ENCODE measurements at regions not wholly inside any gene's neighbourhood (a gene's known extent, or its start where the extent isn't known, plus 50 kb on each side); places are given as distances from the start of the nearest gene placed in this dataset.

DNA sequence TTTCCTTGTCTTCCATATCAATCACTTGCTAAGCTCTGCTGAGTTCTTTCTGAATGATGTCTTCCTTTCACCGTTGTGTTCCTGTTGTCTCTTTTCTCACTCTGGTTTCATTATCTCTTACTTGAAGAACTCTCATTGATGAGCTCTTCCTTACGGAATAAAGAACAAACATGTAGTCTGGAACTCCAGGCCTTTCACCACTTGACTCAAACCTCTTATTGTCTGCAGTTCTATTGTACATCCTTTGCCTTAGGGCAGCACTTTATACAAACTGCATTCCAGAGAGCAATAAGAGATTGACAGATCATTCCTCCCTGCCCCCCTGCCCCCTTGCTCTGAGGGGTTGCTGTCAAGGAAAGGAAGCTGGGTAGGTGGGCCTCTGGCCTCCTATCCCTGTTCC lies 517.4 kb downstream of the TMEM135 start:
- H3K56ac ChIP-seq (ENCODE audit: insufficient read length, low read depth, low read length): no peak overlapping the region
- H3K4ac ChIP-seq (ENCODE audit: low read depth, low read length): no peak overlapping the region
- H2BK5ac ChIP-seq (ENCODE audit: insufficient read length, low read length): no peak overlapping the region
- no peak overlapping the region for H2BK120ac ChIP-seq (ENCODE audit: low read depth, low read length, poor library complexity, severe bottlenecking)
- no peak overlapping the region for H3K9ac ChIP-seq (ENCODE audit: extremely low read depth, insufficient read length, low read length)
- H3K79me1 ChIP-seq (ENCODE audit: insufficient read depth, low read depth, low read length, poor library complexity, severe bottlenecking): no peaks in the 10 kb centered on the region
- H4K20me1 ChIP-seq (ENCODE audit: control insufficient read depth, insufficient read depth, insufficient read length): no peaks in the 10 kb centered on the region
- Mint-ChIP-seq H3K9me3 (peaks cover under 1 to 5% of the 10 kb centered on the region in 2 experiments; a peak in 4 of 5 replicates), H3K27ac (no peak overlapping the region), H3K36me3 (ENCODE audit: insufficient read depth in 1 of 3, low read depth in 3 of 3) (peaks cover 0 to 10% (median 0%) of the 10 kb centered on the region in 3 experiments; a peak in 2 of 7 replicates), H3K4me1 (no peaks in the 10 kb centered on the region), H3K27me3 (ENCODE audit: low read depth) (no peaks in the 10 kb centered on the region), H3K4me3 (no peak overlapping the region)
- H3K4me1 ChIP-seq (ENCODE audit: insufficient read depth, low read length): no peaks in the 10 kb centered on the region
- H3T11ph ChIP-seq (ENCODE audit: low read length): no peak overlapping the region
- no CpG with 5 or more reads among the region's 2 CpGs for WGBS (ENCODE audit: extremely low coverage, insufficient read length, low lambda C conversion rate)
- no peak overlapping the region for H4K91ac ChIP-seq (ENCODE audit: insufficient read length, low read depth, low read length)
- H3K14ac ChIP-seq (ENCODE audit: insufficient read depth, low read length): no peak overlapping the region
- H3K27ac ChIP-seq (ENCODE audit: insufficient read length, low read depth, low read length): no peak overlapping the region
- no peak overlapping the region for H3K23ac ChIP-seq (ENCODE audit: insufficient read length, low read depth, low read length)
- TF ChIP-seq, protein P1, sequence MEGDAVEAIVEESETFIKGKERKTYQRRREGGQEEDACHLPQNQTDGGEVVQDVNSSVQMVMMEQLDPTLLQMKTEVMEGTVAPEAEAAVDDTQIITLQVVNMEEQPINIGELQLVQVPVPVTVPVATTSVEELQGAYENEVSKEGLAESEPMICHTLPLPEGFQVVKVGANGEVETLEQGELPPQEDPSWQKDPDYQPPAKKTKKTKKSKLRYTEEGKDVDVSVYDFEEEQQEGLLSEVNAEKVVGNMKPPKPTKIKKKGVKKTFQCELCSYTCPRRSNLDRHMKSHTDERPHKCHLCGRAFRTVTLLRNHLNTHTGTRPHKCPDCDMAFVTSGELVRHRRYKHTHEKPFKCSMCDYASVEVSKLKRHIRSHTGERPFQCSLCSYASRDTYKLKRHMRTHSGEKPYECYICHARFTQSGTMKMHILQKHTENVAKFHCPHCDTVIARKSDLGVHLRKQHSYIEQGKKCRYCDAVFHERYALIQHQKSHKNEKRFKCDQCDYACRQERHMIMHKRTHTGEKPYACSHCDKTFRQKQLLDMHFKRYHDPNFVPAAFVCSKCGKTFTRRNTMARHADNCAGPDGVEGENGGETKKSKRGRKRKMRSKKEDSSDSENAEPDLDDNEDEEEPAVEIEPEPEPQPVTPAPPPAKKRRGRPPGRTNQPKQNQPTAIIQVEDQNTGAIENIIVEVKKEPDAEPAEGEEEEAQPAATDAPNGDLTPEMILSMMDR (conservative IDR thresholded peaks at IDR 0.05): no peak
- H3K27me3 ChIP-seq (ENCODE audit: insufficient read depth, low read length): no peaks in the 10 kb centered on the region
- no peak overlapping the region for H2AK5ac ChIP-seq (ENCODE audit: insufficient read length, low read length)
- no peak overlapping the region for H4K5ac ChIP-seq (ENCODE audit: insufficient read length, low read depth, low read length)
- no peak overlapping the region for H2BK15ac ChIP-seq (ENCODE audit: low read depth, low read length)
- no peak overlapping the region for H3K4me2 ChIP-seq (ENCODE audit: insufficient read depth, insufficient read length, low read length)
- no peaks in the 10 kb centered on the region for H3K79me2 ChIP-seq (ENCODE audit: insufficient read depth, low read length)
- H3K23me2 ChIP-seq (ENCODE audit: insufficient read length, low read depth, low read length, poor library complexity, severe bottlenecking): no peaks in the 10 kb centered on the region
- no peak overlapping the region for H2BK12ac ChIP-seq (ENCODE audit: insufficient read length, low read depth, low read length)
- no peak for DNase-seq
- H3K18ac ChIP-seq (ENCODE audit: insufficient read length, low read depth, low read length): no peak overlapping the region
- no peaks in the 10 kb centered on the region for H3K9me3 ChIP-seq (ENCODE audit: control insufficient read depth, low read depth, low read length)
- no peak overlapping the region for H2BK20ac ChIP-seq (ENCODE audit: low read depth, low read length, poor library complexity, severe bottlenecking)
- H4K8ac ChIP-seq (replicated peaks; ENCODE audit: insufficient read length, low read depth, low read length): no peak overlapping the region
- H2AFZ ChIP-seq (ENCODE audit: low read length): no peak overlapping the region

Data from H9 (cell line).